Suppressor macrophage treated with lipopolysaccharide for 1 hour (primary cell): ENCODE measurements at regions not wholly inside any gene's neighbourhood (a gene's known extent, or its start where the extent isn't known, plus 50 kb on each side); places are given as distances from the start of the nearest gene placed in this dataset.

Experiments used
- DNase-seq, 3 donors: peaks; one replicate each; pipeline ENCODE4 v3.0.0-alpha.2; 2020 to 2022

GRCh38 chr12:24600996-24601395, 347.9 kb downstream of the BCAT1 start:
- DNase-seq: peak; percentile 66 to 94 (median 87)

- DNase-seq: peak; percentile 63 to 88 (median 77)
Observed at GRCh38 chr12:24600551-24600950, 348.4 kb downstream of the BCAT1 start.

GRCh38 chr12:24599736-24600135, 349.2 kb downstream of the BCAT1 start:
- DNase-seq: no peak

GRCh38 chr12:24597580-24597979, 351.3 kb downstream of the BCAT1 start:
- DNase-seq: no peak

GRCh38 chr12:24596768-24597388, 352.0 kb downstream of the BCAT1 start:
- DNase-seq: peak; percentile 49 to 67 (median 66)

- no peak for DNase-seq
Observed at GRCh38 chr12:24595652-24596235, 353.2 kb downstream of the BCAT1 start.

- peak; percentile 42 to 63 (median 56) for DNase-seq
Observed at GRCh38 chr12:24591715-24592440, 357.0 kb downstream of the BCAT1 start.

- DNase-seq: no peak
Observed at GRCh38 chr12:24591079-24591626, 357.7 kb downstream of the BCAT1 start.

GRCh38 chr12:24586293-24586692, 362.6 kb downstream of the BCAT1 start:
- DNase-seq: no peak

- peak; percentile 46 to 62 (median 49) for DNase-seq
Observed at GRCh38 chr12:24584032-24584675, 364.7 kb downstream of the BCAT1 start.

GRCh38 chr12:24582954-24583601, 365.8 kb downstream of the BCAT1 start:
- no peak for DNase-seq

GRCh38 chr12:24574538-24574937, 374.4 kb downstream of the BCAT1 start:
- DNase-seq: no peak

- no peak for DNase-seq
Observed at GRCh38 chr12:24573621-24574020, 375.3 kb downstream of the BCAT1 start.

- DNase-seq: no peak
Observed at GRCh38 chr12:24565300-24565699, 383.6 kb downstream of the BCAT1 start.

- DNase-seq: peak in 2 of 3 donors; percentile 26 to 41
Observed at GRCh38 chr12:24562771-24563431, 386.0 kb downstream of the BCAT1 start.

- peak; percentile 39 to 67 (median 51) for DNase-seq
Observed at GRCh38 chr12:24561882-24562770, 386.8 kb downstream of the BCAT1 start.

- peak; percentile 11 to 23 (median 20) for DNase-seq
Observed at GRCh38 chr12:24561411-24561871, 387.5 kb downstream of the BCAT1 start.

GRCh38 chr12:24560831-24561271, 388.1 kb downstream of the BCAT1 start:
- DNase-seq: no peak

GRCh38 chr12:24560192-24560775, 388.6 kb downstream of the BCAT1 start:
- no peak for DNase-seq

- DNase-seq: no peak
Observed at GRCh38 chr12:24557738-24558137, 391.2 kb downstream of the BCAT1 start.
